IMR-90 (cell line): ENCODE measurements at regions not wholly inside any gene's neighbourhood (a gene's known extent, or its start where the extent isn't known, plus 50 kb on each side); places are given as distances from the start of the nearest gene placed in this dataset.

Experiments
- ATAC-seq: fragments of 200-7000 bp; cut with Tn5 transposase; 2 replicates; pipeline ENCODE4 v1.9.1; 2020; ENCODE audit warnings: low read depth, mild to moderate bottlenecking, moderate library complexity
- BruUV-seq: library from RNA; stranded (reverse); fragments of 400-500 nt; replicated peaks from 2 replicates; lab custom pipeline; 2021; lab: Mats Ljungman, UMichigan
- CTCF ChIA-PET: fragments of 300-600 bp; formaldehyde crosslinking; extraction: SDS; loops from one replicate; lab custom pipeline; 2021; ENCODE audit warnings: antibody characterized with exemption; lab: Yijun Ruan, JAX
- POLR2A ChIA-PET: fragments of 300-600 bp; sonication (Branson Sonifier 250); formaldehyde crosslinking; loops from one replicate; lab custom pipeline; 2022; ENCODE audit warnings: antibody characterized with exemption; ENCODE audit not compliant: unreplicated experiment; lab: Charles Lee
- DNase-seq: peaks from one replicate; pipeline ENCODE4 v3.0.0; 2013
- H2AFZ ChIP-seq: replicated peaks from 2 replicates; pipeline ENCODE3; 2013; ENCODE audit warnings: low read length, mild to moderate bottlenecking; ENCODE audit not compliant: poor library complexity
- H2AK5ac ChIP-seq: 2 replicates; pipeline ENCODE4 v1.6.1; 2013; ENCODE audit warnings: low read depth, low read length, inconsistent platforms
- H2AK9ac ChIP-seq: replicated peaks from 2 replicates; pipeline ENCODE3; 2013; ENCODE audit warnings: mild to moderate bottlenecking, low read depth, low read length, moderate library complexity; ENCODE audit not compliant: poor library complexity
- H2BK120ac ChIP-seq: 2 replicates; pipeline ENCODE4 v1.6.1; 2013; ENCODE audit warnings: low read depth, low read length, inconsistent platforms
- H2BK15ac ChIP-seq: 3 replicates; pipeline ENCODE4 v1.6.1; 2013; ENCODE audit warnings: low read depth, low read length, inconsistent platforms
- H2BK20ac ChIP-seq: 2 replicates; pipeline ENCODE4 v1.6.1; 2013; ENCODE audit warnings: low read depth, mild to moderate bottlenecking, inconsistent platforms, low read length, moderate library complexity
- H2BK5ac ChIP-seq: 2 replicates; pipeline ENCODE4 v1.6.1; 2013; ENCODE audit warnings: mild to moderate bottlenecking, low read depth, low read length, inconsistent platforms; ENCODE audit not compliant: poor library complexity, severe bottlenecking
- H3K14ac ChIP-seq: replicated peaks from 2 replicates; pipeline ENCODE4 v1.6.1; 2013; ENCODE audit warnings: low read depth, low read length, inconsistent platforms
- H3K18ac ChIP-seq: 2 replicates; pipeline ENCODE4 v1.6.1; 2013; ENCODE audit warnings: low read depth, low read length, control low read depth
- H3K23ac ChIP-seq: 2 replicates; pipeline ENCODE4 v1.6.1; 2013; ENCODE audit warnings: low read depth, low read length, inconsistent platforms
- H3K27ac ChIP-seq: 2 replicates; pipeline ENCODE4 v1.5.1; 2013; ENCODE audit warnings: mild to moderate bottlenecking, control low read depth, low read length; ENCODE audit not compliant: insufficient read depth
- H3K27me3 ChIP-seq: 2 replicates; pipeline ENCODE4 v1.6.1; 2013; ENCODE audit warnings: low read length; ENCODE audit not compliant: control insufficient read depth, insufficient read depth
- H3K36me3 ChIP-seq: 2 replicates; pipeline ENCODE4 v1.6.1; 2013; ENCODE audit warnings: low read length, mixed read lengths; ENCODE audit not compliant: control insufficient read depth, insufficient read depth
- H3K4ac ChIP-seq: 2 replicates; pipeline ENCODE4 v1.6.1; 2013; ENCODE audit warnings: low read depth, low read length, inconsistent platforms
- H3K4me1 ChIP-seq: 2 replicates; pipeline ENCODE4 v1.6.1; 2013; ENCODE audit warnings: low read length, mixed read lengths; ENCODE audit not compliant: control insufficient read depth, insufficient read depth
- H3K4me2 ChIP-seq: 2 replicates; pipeline ENCODE4 v1.6.1; 2013; ENCODE audit warnings: low read depth, mild to moderate bottlenecking, control low read depth, low read length, moderate library complexity
- H3K4me3 ChIP-seq: 2 replicates; pipeline ENCODE4 v1.5.1; 2013; ENCODE audit warnings: low read depth, mild to moderate bottlenecking, control low read depth, low read length, moderate library complexity; ENCODE audit not compliant: insufficient read depth
- H3K56ac ChIP-seq: 2 replicates; pipeline ENCODE4 v1.6.1; 2013; ENCODE audit warnings: low read length, inconsistent platforms; ENCODE audit not compliant: insufficient read depth; ENCODE audit errors: extremely low read depth
- H3K79me1 ChIP-seq, 2 experiments: 2 replicates each; pipeline ENCODE4 v1.6.1; 2013; ENCODE audit warnings: low read length in 2 of 2, inconsistent platforms in 1 of 2, low read depth in 1 of 2
- H3K9ac ChIP-seq: 2 replicates; pipeline ENCODE4 v1.6.1; 2013; ENCODE audit warnings: low read depth, low read length, control low read depth
- H3K9me1 ChIP-seq: 2 replicates; pipeline ENCODE4 v1.6.1; 2013; ENCODE audit warnings: low read length, inconsistent platforms; ENCODE audit not compliant: insufficient read depth
- H3K9me3 ChIP-seq: 2 replicates; pipeline ENCODE4 v1.6.1; 2013; ENCODE audit warnings: low read length; ENCODE audit not compliant: control insufficient read depth, insufficient read depth
- H4K20me1 ChIP-seq: 2 replicates; pipeline ENCODE4 v1.6.1; 2013; ENCODE audit warnings: low read length, inconsistent platforms; ENCODE audit not compliant: insufficient read depth
- H4K5ac ChIP-seq: 2 replicates; pipeline ENCODE4 v1.6.1; 2013; ENCODE audit warnings: mild to moderate bottlenecking, low read depth, low read length, control low read depth
- H4K8ac ChIP-seq, 2 experiments: 2 replicates each; pipeline ENCODE4 v1.6.1; 2013; ENCODE audit warnings: low read depth in 2 of 2, low read length in 2 of 2, control low read depth in 1 of 2, inconsistent platforms in 1 of 2
- H4K91ac ChIP-seq: 2 replicates; pipeline ENCODE4 v1.6.1; 2013; ENCODE audit warnings: low read depth, low read length, inconsistent platforms; ENCODE audit not compliant: insufficient read depth
- BHLHE40 ChIP-seq: fragments of 150-350 bp; IDR thresholded peaks from 2 replicates; pipeline ENCODE4 v1.6.1; 2016; ENCODE audit warnings: mild to moderate bottlenecking, low read depth, low read length
- CEBPB ChIP-seq: IDR thresholded peaks from 2 replicates; pipeline ENCODE4 v1.6.1; 2012; ENCODE audit warnings: low read depth, low read length, improper control_type of control experiment
- CHD1 ChIP-seq: IDR thresholded peaks from 2 replicates; pipeline ENCODE4 v1.6.1; 2012; ENCODE audit warnings: low read depth, low read length, improper control_type of control experiment
- CTCF ChIP-seq: conservative IDR thresholded peaks from 2 replicates; pipeline ENCODE4 v1.5.1; 2012; ENCODE audit warnings: mild to moderate bottlenecking, low read depth, low read length, improper control_type of control experiment
- MAFK ChIP-seq: IDR thresholded peaks from 2 replicates; pipeline ENCODE4 v1.6.1; 2012; ENCODE audit warnings: low read depth, low read length, improper control_type of control experiment
- MAZ ChIP-seq: IDR thresholded peaks from 2 replicates; pipeline ENCODE4 v1.6.1; 2012; ENCODE audit warnings: low read depth, mild to moderate bottlenecking, low read length, improper control_type of control experiment, moderate library complexity, borderline replicate concordance
- MXI1 ChIP-seq: IDR thresholded peaks from 2 replicates; pipeline ENCODE4 v1.6.1; 2012; ENCODE audit warnings: low read depth, mild to moderate bottlenecking, low read length, moderate library complexity, borderline replicate concordance
- NFE2L2 ChIP-seq: fragments of 150-350 bp; IDR thresholded peaks from 2 replicates; pipeline ENCODE4 v1.6.1; 2016; ENCODE audit warnings: low read depth, mild to moderate bottlenecking, low read length
- POLR2A ChIP-seq: IDR thresholded peaks from 2 replicates; pipeline ENCODE4 v1.6.1; 2012; ENCODE audit warnings: mild to moderate bottlenecking, low read depth, low read length
- RAD21 ChIP-seq: IDR thresholded peaks from 2 replicates; pipeline ENCODE4 v1.6.1; 2012; ENCODE audit warnings: low read length, improper control_type of control experiment
- RCOR1 ChIP-seq: IDR thresholded peaks from 2 replicates; pipeline ENCODE4 v1.6.1; 2012; ENCODE audit warnings: mild to moderate bottlenecking, low read length, improper control_type of control experiment; ENCODE audit not compliant: insufficient replicate concordance
- RFX5 ChIP-seq: IDR thresholded peaks from 2 replicates; pipeline ENCODE4 v1.8.0; 2012; ENCODE audit warnings: low read depth, mild to moderate bottlenecking, low read length, moderate library complexity
- SMC3 ChIP-seq: fragments of 150-350 bp; IDR thresholded peaks from 2 replicates; pipeline ENCODE4 v1.6.1; 2016; ENCODE audit warnings: low read depth, mild to moderate bottlenecking, antibody characterized with exemption, low read length, moderate library complexity
- USF2 ChIP-seq: fragments of 150-350 bp; IDR thresholded peaks from 2 replicates; pipeline ENCODE4 v1.6.1; 2017; ENCODE audit warnings: mild to moderate bottlenecking, antibody characterized with exemption, low read length, low read depth
- WGBS, 2 experiments: methylation state at CpG; one replicate each; pipeline versions ENCODE4 v1.1.5 to v1.1.7; 2013; ENCODE audit warnings: missing lambda C conversion rate in 2 of 2; ENCODE audit not compliant: insufficient read length in 1 of 2; ENCODE audit errors: extremely low coverage in 2 of 2; 5-methylcytosine and 5-hydroxymethylcytosine counted together
- dilution Hi-C: fragments of 300-500 bp; cut with HindIII; formaldehyde crosslinking; loops from one replicate; pipeline ENCODE4 v1.14.3; 2018; ENCODE audit warnings: low sequenced_read_pairs; ENCODE audit not compliant: unreplicated experiment
- in situ Hi-C: fragments of 300-500 bp; cut with MboI; formaldehyde crosslinking; loops from 3 replicates; pipeline ENCODE4 v1.14.3; 2019; ENCODE audit warnings: low sequenced_read_pairs, inconsistent platforms, mixed read lengths
- intact Hi-C: fragments of 100-400 bp; cut with micrococcal nuclease; formaldehyde crosslinking; loops from 2 replicates; pipeline ENCODE4 v1.10.0; 2022

- 33% methylated on average over 1 of the region's 4 CpGs; no CpG with 5 or more reads in 1 of the 2 experiments for WGBS, 2 experiments
- H3K18ac ChIP-seq, result no peak overlapping the region
- H2AK5ac ChIP-seq, result no peak overlapping the region
- intact Hi-C loops (no loop called here), in situ Hi-C loops (no loop called here), dilution Hi-C loops (no loop called here)
- H4K20me1 ChIP-seq, result no peaks in the 10 kb centered on the region
- no peak overlapping the region for H3K4me2 ChIP-seq
- no peak overlapping the region for H3K27ac ChIP-seq
- no peak overlapping the region for H2AK9ac ChIP-seq
- H3K79me1 ChIP-seq, result no peaks in the 10 kb centered on the region
- no peak overlapping the region for H3K14ac ChIP-seq
- H3K4me3 ChIP-seq, result no peak overlapping the region
- H2BK15ac ChIP-seq, result no peak overlapping the region
- H2AFZ ChIP-seq, result no peak overlapping the region
- no peaks in the 10 kb centered on the region for H3K36me3 ChIP-seq
- no peak overlapping the region for H2BK120ac ChIP-seq
- DNase-seq, result no peak
- no peaks in the 10 kb centered on the region for H3K9me3 ChIP-seq
- H4K8ac ChIP-seq, result no peak overlapping the region
- ATAC-seq, result no peak
- no peak overlapping the region for H2BK20ac ChIP-seq
- no peak overlapping the region for H3K9ac ChIP-seq
- H4K5ac ChIP-seq, result no peak overlapping the region
- H2BK5ac ChIP-seq, result no peak overlapping the region
- ChIA-PET CTCF (no interaction called here), POLR2A (no interaction called here)
- no peak overlapping the region for H3K23ac ChIP-seq
- H4K91ac ChIP-seq, result no peak overlapping the region
- H3K4ac ChIP-seq, result no peak overlapping the region
- no TSS peak for BruUV-seq
- H3K56ac ChIP-seq, result no peak overlapping the region
- no peaks in the 10 kb centered on the region for H3K4me1 ChIP-seq
- no peak for TF ChIP-seq CHD1
- no peak for TF ChIP-seq MXI1
- no peak for TF ChIP-seq SMC3
- no peak for TF ChIP-seq RCOR1
- no peak for TF ChIP-seq RAD21
- TF ChIP-seq RFX5, result no peak
- no peak for TF ChIP-seq CEBPB
- TF ChIP-seq BHLHE40, result no peak
- no peak for TF ChIP-seq CTCF
- TF ChIP-seq POLR2A, result no peak
- no peak for TF ChIP-seq MAZ
- TF ChIP-seq NFE2L2, result no peak
- TF ChIP-seq MAFK, result no peak
- no peak for TF ChIP-seq USF2
- no peaks in the 10 kb centered on the region for H3K9me1 ChIP-seq
- H3K27me3 ChIP-seq, result peaks cover 13% of the 10 kb centered on the region
Observed at GRCh38 chr21:41561701-41562100, 53.7 kb upstream of the TMPRSS2 start.
